ENCODE measurements at regions not wholly inside any gene's neighbourhood (a gene's known extent, or its start where the extent isn't known, plus 50 kb on each side); places are given as distances from the start of the nearest gene placed in this dataset.

GRCh38 chr2:220450846-220451245 lies 823.4 kb downstream of the SLC4A3 start:
- TF ChIP-seq TAF1 (IDR thresholded peaks at IDR 0.05; ENCODE audit: low read depth, low read length) (no peak), POLR2A (IDR thresholded peaks at IDR 0.05; ENCODE audit: low read depth, low read length) (no peak), POLR2AphosphoS5 (IDR thresholded peaks at IDR 0.05; ENCODE audit: low read depth, low read length) (no peak), SPI1 (IDR thresholded peaks at IDR 0.05; ENCODE audit: low read depth, low read length) (no peak), POU2F2 (IDR thresholded peaks at IDR 0.05; ENCODE audit: low read depth, low read length) (no peak)
